ENCODE measurements at regions not wholly inside any gene's neighbourhood (a gene's known extent, or its start where the extent isn't known, plus 50 kb on each side); places are given as distances from the start of the nearest gene placed in this dataset.

DNA sequence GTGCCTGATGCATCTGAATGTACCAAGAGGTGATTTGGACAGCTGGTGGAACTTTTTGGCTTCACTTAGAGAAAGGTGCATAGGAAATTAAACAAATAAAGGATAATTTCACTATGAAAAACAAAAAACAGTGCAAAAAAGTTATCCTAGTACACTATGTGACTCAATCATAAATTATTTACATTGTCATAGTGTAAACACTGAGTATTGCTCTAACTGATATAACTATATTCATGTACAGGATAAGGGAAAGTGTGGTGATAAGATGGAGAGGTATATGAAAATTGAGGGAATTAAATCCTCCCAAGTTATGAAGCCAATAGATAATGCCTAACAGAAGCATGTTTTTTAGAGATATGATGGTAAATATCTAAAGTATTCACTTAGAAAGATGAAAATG lies 50.2 kb upstream of the CPNE4 start:
- H3K4me3 ChIP-seq (replicated peaks in 1 of 2; ENCODE audit: low read depth in 2 of 2, low read length in 2 of 2) = no peak overlapping the region
- TF ChIP-seq, protein P1, sequence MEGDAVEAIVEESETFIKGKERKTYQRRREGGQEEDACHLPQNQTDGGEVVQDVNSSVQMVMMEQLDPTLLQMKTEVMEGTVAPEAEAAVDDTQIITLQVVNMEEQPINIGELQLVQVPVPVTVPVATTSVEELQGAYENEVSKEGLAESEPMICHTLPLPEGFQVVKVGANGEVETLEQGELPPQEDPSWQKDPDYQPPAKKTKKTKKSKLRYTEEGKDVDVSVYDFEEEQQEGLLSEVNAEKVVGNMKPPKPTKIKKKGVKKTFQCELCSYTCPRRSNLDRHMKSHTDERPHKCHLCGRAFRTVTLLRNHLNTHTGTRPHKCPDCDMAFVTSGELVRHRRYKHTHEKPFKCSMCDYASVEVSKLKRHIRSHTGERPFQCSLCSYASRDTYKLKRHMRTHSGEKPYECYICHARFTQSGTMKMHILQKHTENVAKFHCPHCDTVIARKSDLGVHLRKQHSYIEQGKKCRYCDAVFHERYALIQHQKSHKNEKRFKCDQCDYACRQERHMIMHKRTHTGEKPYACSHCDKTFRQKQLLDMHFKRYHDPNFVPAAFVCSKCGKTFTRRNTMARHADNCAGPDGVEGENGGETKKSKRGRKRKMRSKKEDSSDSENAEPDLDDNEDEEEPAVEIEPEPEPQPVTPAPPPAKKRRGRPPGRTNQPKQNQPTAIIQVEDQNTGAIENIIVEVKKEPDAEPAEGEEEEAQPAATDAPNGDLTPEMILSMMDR (IDR thresholded peaks at IDR 0.05; ENCODE audit: low read depth, low read length) = no peak
- peak in 1 of 2 donors; percentile 13 for DNase-seq (ENCODE audit: low read depth in 2 of 2)

DNA sequence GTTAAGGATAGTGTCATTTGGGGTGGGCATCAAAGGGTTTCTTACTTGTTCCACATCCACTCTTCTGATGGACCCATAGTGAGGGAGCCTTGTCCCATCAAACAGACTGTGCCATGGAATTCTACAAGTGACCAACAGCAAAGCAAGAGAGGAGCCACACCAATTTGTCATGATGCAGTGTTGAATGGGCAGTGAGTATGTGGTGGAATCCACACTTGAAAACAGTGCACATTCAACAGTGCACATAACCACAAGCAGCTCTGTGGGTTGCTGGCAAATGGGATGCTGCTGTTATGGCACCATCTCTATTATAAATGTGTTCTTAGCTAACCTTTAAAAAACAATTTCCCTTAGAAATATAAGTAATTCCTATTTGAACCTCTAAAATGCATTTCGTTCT lies 52.5 kb upstream of the CPNE4 start:
- DNase-seq (ENCODE audit: low read depth in 2 of 2) = no peak
- H3K4me3 ChIP-seq (replicated peaks in 1 of 2; ENCODE audit: low read depth in 2 of 2, low read length in 2 of 2) = no peak overlapping the region
- TF ChIP-seq, protein P1 (IDR thresholded peaks at IDR 0.05; ENCODE audit: low read depth, low read length) = no peak

DNA sequence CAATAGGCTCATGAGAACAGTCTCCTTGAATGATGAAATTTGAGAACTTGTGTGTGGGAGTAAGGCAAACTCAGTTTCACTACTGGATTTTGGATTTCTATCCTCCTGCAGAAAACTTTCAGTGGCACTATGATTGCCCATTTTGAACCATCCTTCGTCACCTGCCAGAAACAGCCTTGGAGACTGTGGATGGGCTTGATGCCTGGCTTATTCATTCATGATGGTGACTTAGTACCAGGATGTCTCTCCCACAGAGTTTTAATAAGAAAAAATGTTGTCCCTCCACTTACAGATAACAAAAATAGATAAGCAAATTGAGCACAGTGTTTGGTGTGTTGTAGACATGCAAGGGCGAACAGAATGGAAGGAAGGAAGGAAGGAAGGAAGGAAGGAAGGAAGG lies 53.5 kb upstream of the CPNE4 start:
- TF ChIP-seq, protein P1 (IDR thresholded peaks at IDR 0.05; ENCODE audit: low read depth, low read length) = no peak
- no peak overlapping the region for H3K4me3 ChIP-seq (replicated peaks in 1 of 2; ENCODE audit: low read depth in 2 of 2, low read length in 2 of 2)
- no peak for DNase-seq (ENCODE audit: low read depth in 2 of 2)

DNA sequence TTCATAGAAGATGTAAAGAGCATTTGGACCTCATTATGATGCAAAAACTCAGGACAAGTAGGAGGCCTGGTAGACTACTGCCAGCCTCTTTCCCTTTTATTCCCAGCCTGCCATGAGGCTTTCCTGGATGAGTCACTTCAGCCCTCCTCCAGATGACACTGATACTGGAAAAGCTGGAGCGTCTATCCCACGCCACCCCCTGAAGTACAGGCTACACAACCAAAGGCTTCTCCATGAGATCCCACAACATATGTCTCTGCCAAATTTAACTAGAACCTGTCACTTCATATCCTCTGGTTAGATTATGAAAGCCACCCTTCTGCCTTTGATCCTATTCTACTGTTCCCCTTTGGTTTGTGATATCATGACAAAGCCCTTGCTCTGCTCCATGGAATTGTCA lies 56.1 kb upstream of the CPNE4 start:
- TF ChIP-seq, protein P1 (IDR thresholded peaks at IDR 0.05; ENCODE audit: low read depth, low read length) = no peak
- DNase-seq (ENCODE audit: low read depth in 2 of 2) = peak; percentile 6 to 9
- H3K4me3 ChIP-seq (replicated peaks in 1 of 2; ENCODE audit: low read depth in 2 of 2, low read length in 2 of 2) = no peak overlapping the region

DNA sequence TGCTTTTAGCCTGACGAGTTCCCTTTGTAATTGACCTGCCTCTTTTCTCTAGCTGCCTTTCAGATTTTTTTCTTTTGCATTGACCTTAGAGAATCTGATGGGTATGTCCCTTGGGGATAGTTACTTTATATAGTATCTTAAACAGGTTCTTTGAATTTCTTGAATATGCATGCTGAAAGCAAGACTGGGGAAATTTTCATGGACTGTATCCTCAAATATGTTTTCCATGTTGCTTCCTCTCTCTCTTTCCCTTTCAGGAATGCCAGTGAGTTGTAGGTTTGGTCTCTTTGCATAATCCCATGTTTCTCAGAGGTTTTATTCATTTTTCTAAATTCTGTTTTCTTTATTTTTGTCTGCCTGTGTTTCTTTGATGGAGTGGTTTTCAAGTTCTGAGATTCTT lies 81.8 kb upstream of the CPNE4 start:
- H3K4me3 ChIP-seq (replicated peaks in 1 of 2; ENCODE audit: low read depth in 2 of 2, low read length in 2 of 2) = no peak overlapping the region
- TF ChIP-seq, protein P1 (IDR thresholded peaks at IDR 0.05; ENCODE audit: low read depth, low read length) = no peak
- no peak for DNase-seq (ENCODE audit: low read depth in 2 of 2)

DNA sequence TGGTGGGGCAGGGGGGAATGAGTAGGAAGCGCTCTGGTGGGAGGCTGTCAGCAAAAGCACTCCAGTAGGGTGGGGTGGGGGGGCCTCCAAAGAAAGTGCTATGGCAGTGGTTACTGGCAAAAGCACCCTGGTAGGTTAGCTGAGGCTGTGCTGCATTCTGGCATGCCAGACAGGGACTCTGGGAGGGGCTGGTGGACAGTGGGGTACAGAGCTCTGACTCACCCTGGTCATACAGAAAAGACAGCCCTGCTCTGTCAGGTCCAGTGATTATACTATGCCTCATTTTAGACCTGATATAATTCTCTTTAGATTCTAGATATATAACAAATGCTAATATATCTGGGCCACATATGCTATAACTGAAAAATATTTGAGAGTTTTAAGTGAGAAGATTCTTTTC lies 82.8 kb upstream of the CPNE4 start:
- TF ChIP-seq, protein P1 (IDR thresholded peaks at IDR 0.05; ENCODE audit: low read depth, low read length) = no peak
- no peak overlapping the region for H3K4me3 ChIP-seq (replicated peaks in 1 of 2; ENCODE audit: low read depth in 2 of 2, low read length in 2 of 2)

DNA sequence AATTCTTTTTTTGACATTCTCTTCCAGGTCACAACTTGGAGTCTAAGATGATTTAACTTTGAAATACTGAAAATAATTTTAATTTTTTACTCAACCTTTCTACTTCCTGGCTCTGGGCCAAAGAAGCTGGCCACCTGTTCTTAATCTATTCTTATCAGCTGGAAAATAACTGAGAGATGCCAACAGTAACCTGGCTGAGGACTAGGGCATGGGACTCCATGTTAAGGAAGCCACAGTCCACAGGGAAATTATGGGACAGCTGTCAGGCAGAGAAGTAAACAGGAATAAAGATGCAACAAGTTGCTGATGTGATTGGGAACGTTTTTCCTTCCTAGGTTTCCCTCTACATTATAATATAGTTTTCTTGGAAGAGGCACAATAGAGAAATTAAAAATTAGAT lies 84.7 kb upstream of the CPNE4 start:
- H3K4me3 ChIP-seq (replicated peaks in 1 of 2; ENCODE audit: low read depth in 2 of 2, low read length in 2 of 2) = no peak overlapping the region
- TF ChIP-seq, protein P1 (IDR thresholded peaks at IDR 0.05; ENCODE audit: low read depth, low read length) = no peak
- DNase-seq (ENCODE audit: low read depth in 2 of 2) = no peak

More for the DNA sequence above, 82.8 kb upstream of the CPNE4 start:
- DNase-seq (ENCODE audit: low read depth in 2 of 2) = peak in 1 of 2 donors; percentile 13

All from cardiac fibroblast (primary cell).